ENCODE measurements at regions not wholly inside any gene's neighbourhood (a gene's known extent, or its start where the extent isn't known, plus 50 kb on each side); places are given as distances from the start of the nearest gene placed in this dataset.

DNA sequence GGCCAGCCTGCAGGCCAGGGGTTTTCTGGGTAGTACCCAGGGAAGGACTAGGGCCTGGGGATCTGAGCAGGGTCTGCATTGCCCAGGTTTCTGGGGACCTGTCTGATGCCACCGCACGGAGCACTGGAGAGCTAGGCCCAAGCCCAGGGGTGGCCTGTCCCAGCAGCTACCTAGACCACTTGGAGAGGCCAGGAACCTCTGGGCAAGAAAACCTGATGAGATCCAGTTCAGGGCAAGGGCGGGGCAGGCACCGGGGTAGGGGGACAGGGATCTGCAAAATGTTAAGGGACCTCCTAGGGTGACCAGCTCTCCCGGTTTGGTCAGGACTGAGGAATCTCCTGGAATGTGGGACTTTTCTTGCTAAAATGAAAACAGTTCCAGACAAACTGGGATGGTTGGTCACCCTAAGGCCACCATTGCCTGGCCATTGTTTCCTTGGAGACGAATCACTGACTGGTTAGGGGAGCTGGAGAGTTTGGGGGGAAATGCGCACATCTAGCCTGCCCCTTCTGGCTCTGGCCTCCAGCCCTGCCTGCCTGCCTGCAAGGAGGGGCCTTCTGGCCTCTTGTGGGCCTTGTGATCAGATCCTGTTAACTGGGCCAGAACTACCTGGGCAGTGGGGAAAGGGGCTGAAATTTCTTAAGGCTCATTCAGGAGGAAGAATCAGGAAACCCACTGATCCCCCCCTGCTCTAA, 117.4 kb upstream of the TLE3 start:
- DNase-seq = no peak

DNA sequence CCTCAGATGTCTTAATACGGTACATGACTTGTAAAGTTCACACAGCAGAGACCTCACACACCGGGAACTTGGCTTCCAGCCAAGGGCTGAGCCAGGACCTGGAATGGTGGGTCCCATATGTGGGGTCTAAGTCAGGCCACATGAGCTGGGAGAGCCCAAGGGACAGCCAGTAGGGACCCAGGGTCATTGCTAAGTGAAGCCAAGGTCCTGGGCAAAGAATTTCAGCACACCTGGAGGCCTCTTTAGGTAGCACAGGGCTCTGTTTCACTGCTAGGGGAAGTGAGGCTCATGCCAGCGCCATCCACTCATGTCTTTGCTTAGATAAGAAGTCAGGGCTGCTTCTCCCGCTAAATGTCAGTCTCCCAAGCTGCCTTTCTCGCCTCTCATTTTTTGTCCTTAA, 116.6 kb upstream of the TLE3 start:
- DNase-seq = no peak

DNA sequence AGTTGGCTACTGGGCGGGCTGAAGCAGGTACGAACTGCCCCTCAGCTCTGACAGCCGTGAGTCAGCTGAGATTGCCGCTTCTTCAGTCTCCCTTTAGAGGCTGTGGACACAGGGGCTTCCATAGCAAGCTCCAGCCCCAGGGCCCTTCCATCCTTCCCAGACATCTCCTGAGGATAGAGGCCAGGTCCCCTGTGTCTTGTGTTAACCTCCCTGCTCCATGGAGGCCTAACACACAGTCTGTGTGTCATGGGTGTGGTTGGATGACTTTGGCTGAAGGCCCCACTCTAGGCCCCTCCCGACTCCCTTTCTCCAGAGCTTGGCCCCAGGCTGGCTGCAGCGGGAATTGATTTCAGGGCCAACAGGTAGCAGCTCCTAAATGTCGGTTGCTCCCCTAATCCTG, 116.1 kb upstream of the TLE3 start:
- DNase-seq = no peak

DNA sequence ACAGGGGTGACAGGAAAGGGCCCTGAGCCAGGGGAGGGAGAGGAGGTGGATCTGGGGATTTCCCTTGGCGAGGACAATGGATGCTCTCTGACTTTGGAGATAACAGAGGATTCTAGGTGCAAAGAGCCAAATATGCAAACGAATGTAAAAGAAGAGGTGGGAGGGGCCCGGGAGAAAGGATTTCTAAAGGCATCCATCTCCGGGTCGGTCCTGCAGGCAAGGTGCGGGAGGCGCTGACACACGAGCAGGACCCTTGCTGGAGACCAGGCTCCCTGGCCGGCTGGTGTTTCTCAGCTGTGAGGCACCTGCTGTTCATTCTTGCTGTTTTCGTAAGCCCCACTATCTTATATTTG, 115.2 kb upstream of the TLE3 start:
- no peak for DNase-seq

DNA sequence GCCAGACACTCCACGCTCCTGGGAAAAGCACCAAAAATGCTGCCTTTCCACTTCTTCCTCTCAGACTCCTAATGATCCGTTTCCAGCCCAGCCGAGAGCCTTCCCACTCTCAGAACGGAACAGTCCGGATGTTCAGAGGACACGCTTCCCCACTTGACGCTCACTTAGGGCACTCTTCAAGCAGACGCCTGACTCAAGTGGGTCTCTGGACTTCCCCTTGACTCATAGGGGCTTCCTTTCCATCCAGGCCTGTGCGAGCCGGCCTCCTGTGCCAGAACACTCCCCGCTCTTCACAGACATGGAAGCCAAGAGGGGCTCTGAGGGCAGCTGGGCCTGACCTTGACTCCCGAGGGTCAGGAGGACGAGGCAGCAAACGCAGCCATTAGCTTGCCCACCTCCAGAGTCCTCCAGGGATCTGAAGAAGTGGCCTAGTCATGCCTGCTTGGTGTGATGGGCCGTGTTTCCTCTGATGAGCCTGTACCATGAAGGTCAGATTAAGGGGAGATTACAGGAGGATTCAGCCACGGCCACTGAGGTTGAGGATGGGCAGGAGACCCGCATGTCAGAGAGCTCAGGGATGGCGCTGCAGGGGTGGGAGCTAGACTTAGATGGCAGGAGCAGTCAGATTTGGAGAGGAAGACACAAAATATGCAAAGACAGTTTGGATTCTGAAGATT, 114.7 kb upstream of the TLE3 start:
- DNase-seq = no peak

DNA sequence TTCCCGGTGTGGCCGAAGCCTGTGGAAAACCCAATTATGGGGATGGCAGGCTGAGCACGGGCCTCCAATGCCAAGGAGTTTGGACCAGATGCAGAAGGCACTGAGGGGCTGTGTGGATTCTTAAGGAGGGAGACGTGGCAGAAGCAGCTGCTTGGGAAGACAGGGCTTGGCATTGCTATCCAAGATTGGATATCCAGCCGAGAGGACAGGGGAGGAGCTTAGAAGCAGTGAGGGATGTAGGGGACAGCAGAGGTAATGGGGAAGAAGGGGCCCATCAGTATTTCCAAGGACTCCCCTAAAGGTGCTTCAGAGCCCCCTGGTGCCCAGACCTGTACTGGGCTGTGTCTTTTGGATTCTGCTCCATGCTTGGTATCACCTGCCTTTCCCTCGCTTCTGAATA, 112.8 kb upstream of the TLE3 start:
- DNase-seq = no peak

DNA sequence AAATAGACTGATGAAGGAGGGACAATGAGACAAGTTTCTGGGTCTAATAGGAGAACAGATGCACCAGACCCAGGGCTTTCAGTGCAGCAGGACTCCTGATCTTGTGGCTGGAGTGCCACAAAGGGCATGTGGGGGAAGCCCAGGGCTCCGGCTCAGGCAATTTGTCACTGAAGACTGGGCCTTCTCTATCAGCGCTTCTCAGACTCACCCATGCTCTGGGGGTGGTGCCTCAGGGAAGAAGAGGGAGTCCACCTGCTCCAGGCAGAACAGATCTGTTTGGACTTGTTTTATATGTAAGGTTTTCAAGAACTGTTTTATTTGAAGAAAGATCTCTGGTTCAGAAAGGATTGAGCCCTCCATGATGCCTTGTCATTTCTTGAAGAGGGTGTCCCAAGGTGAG, 112.4 kb upstream of the TLE3 start:
- DNase-seq = no peak

DNA sequence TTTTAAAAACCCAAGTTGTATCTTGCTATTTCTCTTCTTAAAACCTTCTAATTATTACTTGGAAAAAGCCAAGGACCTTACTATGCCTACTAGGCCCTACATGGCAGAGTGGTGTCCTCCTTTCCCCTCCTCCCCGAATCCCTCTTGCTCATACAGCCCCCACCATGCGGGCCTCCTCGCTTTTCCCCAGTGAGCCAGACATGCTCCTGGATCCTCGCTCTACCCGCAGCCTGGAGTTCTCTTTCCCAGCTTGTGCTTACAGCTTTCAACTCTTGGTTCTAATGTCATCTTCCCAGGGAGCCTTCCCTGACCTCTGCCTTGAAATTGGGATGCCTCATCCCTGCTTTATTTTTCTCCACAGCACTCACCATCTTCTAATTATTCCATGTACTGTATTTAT, 111.8 kb upstream of the TLE3 start:
- DNase-seq = no peak

DNA sequence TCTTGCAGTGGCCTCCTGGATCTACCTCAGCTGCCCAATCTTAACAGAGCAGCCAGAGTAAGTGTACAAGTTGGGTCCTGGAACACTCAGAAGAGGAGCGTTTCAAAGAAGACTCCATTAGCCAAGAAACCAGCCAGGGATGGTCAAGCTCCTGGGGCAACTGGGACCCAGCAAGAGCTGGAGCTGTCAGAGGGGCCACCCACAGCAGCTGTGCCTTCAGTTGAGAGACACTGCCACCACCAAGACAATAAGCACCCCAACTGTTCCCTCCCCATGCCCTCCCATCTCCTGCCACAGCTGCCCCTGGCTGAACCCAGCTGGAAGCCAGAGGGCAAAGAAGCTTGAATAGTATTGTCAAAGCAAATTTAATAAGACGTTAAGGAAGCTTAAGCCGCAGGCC, 110.6 kb upstream of the TLE3 start:
- no peak for DNase-seq

DNA sequence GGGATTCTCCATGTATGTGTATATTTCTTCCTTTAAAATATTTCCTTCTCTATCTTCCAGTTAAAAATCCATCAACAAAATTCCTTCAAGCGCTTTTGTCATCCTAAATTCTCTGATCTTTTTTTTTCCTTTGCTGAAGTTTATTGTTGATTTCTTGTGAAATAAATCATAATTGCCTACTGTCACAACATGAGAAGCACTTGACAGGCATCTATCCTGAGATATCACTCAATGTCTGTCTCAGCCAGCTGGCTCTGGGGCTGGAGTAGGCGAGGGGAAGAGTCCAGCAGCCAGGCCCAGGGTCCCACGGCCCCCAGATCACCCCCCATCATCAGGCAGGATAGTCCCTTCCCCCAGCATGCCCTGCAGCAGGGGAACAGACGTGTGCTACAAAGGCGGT, 109.0 kb upstream of the TLE3 start:
- no peak for DNase-seq

DNA sequence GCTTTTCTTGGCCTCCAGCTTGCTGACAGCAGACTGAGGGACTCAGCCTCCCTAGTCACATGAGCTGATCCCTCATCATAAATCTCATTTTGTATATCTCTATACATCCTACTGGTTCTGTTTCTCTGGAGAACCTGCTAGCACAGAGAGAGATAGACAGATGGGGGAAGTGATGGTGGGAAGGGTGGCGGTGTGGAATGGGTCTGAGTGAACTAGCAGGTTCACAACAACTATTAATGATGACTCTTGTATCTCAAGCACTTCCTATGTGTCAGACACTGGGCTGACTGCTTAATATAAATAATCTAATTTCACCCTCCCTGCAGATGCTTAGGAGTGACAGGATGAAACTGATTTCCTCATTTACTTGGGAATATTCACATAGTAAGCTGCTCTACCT, 106.9 kb upstream of the TLE3 start:
- no peak for DNase-seq

DNA sequence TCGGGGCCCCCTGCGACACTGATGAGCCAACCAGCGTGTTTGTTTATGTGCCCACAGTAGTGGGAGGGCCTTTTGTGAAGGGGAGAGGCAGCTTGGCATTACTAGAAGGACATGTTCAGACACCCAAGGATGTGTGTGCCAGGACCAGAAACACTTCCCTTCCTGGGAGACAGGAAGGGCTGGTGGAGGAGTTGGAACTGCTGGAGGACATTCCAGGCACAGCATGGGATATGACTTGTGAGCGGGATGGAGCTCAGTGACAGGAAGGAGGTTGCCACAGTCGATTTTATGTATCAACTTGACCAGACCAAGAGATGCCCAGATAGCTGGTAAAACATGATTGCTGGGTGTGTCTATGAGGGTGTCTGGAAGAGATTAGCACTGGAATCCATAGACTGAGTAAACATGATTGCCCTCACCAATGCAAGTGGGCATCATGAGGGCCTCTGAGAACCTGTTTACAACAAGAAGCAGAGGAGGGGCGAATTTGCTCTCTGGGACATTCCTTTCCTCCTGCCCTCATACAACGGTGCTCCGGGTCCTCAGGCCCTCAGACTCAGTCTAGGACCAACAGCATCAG, 106.4 kb upstream of the TLE3 start:
- DNase-seq = no peak

DNA sequence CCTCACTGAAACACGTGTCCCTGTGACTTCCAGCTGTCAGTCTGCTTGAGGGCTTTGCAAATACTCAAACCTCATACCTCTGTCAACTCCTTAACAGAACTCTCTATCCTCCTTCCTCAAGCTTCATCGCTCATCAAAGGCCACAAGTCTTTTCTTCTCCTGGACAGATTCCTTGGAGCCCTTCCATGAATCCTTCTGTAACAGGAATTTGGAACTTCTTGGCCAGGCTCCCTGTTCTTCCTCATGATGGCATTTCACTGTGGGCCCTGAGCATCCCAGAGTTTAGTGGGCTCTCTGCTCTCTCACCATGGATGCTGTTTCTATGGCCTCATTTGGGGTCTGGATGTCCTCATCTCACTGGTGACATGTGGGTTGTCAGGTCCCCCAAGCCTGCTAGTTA, 105.0 kb upstream of the TLE3 start:
- DNase-seq = no peak

DNA sequence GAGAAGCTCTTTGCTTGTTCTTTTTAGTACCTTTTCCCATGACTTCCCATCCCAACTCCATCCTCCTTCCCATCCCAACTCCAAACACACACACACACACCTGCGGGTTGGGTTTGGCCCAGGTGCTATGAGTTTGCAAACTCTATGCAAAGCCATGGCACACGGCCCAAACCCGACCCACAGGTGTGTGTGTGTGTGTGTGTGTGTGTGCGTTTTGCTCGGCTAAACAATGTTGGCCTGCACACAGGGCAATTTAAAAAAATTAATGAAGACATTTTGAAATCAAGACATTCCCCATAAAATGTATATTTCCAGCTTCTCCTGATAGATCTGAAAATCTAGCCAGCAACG, 103.7 kb upstream of the TLE3 start:
- DNase-seq = no peak

DNA sequence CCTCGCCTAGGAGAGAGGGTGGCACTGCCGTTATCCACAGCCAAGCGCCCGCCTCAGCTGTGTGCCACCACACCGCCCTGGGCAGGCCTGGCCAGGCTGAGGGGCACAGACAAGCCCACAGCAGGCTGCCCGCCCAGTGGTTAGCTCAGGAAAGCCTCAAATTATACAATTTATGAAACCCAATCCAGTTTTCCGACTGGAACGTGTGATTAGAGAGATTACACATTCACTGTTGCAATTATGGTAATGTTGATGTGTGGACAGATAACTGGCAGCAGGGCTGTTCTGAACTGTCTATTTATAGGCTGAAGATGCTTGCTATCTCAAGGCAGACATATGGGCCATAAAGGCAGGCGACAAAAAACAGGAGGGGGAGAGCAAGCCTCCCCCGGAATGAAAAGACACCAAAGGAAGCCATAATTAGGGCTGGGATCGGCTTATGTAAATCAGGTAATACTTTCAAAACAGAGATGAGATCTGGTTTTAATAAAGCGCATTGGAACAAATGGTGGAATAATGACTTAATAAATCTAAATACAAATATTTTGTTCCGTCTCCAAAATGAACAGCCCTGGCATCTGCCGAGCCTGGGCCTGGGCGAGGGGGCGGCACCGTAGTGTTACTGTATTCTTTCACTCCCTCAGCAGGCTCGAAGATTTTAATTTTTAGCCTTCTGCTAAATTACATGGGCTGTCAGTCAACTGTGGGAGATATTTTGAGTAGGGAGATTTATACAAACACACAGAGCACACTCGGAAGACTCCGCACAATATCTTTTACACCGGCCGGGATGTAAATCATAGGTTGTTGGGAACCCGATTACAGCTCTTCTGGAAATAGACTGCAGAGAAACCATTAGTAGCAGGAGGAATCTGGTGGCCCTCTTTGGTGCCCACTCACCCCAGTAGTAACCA, 103.1 kb upstream of the TLE3 start:
- no peak for DNase-seq

DNA sequence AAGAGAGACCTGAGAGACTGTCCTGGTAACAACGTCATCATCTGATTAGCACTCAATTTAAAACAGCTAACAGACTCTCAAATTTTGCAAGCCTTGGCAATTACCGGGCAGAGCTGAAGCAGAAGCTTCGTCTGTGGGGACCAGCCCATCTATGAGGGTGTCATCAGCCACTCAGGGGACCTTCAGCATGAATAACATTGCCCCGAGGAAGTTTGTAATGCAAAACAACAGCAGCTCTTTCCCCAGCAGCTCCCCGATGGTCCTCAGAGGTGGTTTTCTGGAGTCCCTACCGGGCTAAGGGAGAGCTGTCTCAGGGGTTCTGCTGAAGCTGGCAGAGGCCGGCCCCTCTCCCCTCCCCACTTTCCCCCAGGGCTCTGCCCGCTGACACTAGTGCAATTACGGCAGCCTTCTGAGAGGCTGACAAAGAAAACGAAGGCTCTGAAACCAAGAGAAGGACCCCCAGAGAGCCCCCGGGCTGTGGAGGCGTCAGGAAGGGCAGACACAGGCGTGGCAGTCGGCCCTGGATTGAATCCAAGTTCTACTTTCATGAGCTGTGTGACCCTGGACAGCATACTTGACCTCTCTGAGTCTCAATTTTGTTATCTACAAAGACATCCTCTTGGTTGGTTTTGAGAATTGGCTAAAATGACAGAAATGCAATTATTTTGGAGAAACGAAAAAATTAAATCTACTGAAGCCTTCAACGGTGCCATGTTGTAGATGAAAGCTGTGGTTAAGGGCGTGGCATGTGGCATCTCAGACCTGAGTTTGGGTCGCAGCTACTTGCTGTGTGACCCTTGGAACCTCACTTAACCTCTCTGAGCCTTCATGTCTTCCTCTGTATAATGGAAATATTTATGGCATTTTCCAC, 102.1 kb upstream of the TLE3 start:
- DNase-seq = no peak

DNA sequence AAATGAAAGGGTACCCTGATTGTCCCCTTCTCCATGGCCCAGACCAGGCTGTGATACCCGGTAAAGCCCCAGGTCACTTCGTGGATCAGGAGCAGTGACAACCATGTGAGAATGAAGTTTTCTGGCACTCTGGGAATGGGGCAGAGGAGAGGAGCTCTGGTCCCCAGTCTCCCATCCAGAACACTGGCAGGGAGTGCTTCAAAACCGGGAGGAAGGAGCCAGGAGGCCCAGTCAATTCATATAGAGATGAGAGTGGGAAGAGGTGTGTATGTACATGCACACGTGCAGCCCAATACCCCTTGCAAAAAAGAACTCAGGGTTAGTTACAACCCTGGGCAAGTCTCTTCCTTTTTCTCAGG, 101.4 kb upstream of the TLE3 start:
- DNase-seq = no peak

DNA sequence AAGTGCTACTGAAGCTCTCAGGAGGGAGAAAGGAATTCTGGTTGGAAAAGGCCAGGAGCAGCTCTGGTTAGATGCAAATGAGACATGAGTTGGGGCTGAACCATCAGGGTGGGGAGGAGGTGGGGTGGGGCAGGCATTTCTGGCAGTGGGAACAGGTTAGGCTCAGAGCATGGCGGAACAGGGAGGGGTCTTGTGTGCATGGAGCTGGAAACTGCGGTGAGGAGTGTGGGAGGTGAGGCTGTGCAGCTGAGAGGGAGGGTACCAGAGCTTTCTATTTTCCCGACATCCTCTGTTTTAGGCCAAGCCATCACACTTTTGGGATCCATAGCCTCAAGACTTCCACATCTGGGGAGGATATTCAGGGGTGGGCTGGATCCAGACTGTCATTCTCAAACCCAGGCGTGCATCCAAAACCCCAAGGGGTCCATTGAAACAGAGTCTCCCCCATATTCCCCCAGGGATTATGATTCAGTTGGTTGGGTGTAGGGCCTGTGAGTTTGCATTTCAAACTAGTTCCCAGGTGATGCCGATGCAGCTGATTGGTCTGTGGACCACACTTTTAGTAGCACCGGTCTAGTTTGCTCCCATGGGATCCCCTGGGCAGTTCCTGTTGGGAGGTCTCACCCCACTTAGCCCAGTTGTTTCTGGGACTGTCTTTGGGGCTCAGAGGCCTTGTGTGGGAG, 100.9 kb upstream of the TLE3 start:
- DNase-seq = no peak

DNA sequence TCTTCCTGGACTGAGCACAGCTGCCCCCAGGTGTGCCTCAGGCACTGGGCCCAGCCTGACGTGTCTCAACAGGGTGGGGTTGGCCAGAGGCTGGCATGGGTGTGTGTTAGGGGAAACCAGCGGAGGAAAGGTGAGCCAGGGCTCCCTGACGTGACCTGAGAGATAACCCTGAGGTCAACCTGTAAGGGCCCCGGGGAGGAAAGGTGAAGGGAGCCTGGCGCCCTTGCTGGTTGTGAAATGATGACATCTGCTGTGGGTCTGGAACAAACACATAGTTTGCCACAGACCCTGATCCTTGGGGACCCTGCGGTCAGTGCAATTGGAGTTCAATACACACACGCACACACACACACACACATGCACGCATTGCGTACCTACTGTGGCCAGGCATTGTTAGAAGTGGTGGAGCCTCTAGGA, 100.2 kb upstream of the TLE3 start:
- DNase-seq = no peak

DNA sequence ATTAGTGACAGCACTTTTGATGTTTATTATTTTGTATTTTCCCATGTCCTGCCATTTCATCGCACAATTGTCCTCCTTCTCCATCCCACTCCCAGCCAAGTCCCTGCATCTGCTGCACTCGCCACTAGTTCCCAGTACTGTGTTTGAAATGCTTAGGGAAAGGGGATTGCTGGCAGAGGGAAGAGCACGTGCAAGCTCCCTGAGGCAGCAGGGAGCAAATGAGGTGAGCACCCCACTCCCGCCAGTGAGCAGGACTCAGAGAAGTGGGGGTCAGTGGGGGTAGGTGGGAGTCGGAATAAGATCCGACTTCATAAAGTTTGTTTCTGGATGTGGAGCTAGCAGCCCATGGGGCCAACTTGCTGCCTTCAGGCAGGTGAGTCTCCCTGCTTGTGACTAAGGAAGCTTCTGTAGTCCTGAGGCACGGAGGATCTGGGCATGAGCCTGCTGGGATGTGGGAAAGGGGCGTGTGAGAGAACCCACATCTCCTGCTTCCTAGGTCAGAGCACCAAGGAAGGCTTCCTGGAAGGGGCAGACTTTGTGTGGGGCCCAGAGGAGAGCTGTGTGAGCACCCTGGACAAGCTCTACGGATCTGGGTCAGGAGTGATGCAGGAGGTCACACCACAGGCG, 99.7 kb upstream of the TLE3 start:
- DNase-seq = no peak
